GM21423 (cell line): ENCODE measurements at regions not wholly inside any gene's neighbourhood (a gene's known extent, or its start where the extent isn't known, plus 50 kb on each side); places are given as distances from the start of the nearest gene placed in this dataset.

Experiments
- ATAC-seq: cut with Tn5 transposase; IDR thresholded peaks from one replicate; pipeline ENCODE4 v1.9.1; 2021; ENCODE audit warnings: mild to moderate bottlenecking, moderate library complexity; ENCODE audit not compliant: unreplicated experiment

DNA sequence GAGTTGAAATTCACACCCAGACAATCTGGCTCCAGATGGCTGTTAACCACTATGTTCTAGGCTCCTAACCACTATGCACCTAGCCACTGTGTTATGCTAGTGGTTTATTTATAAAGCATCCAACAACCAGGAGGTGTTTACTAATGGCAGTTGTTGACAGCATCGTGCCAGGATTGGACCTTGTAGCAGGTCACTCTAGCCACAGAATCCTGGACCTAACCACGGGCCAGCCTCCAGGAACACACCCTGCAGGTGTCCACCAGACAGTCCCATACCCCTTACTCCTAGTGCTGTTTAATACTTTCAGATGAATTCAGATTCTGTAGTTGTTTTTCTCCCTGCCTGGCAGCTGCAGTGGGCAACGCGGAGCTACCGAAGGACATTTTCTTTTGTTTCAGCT, 109.4 kb upstream of the MYL2 start:
- ATAC-seq: no peak

GRCh38 chr12:111029305-111029704, 108.9 kb upstream of the MYL2 start:
- no peak for ATAC-seq

DNA sequence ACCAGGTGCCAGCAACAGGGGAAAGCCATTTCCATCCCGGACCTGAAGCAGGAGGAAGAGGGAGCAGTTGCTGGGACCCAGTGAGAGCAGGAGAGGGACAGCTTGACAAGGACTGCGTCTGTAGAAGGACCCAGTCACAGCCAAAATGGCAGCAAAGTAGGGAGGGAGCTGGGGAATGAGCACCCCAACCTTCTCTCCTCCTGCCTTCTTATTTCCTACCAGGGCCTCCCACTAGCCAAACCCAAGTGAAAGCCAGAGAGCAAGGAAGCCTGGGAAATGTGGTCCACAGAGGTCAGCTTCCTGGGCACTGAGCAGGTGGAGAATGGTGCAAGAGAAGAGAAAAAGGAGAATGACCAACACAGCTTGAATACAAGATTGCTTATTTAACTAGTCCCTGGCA, 108.5 kb upstream of the MYL2 start:
- no peak for ATAC-seq

DNA sequence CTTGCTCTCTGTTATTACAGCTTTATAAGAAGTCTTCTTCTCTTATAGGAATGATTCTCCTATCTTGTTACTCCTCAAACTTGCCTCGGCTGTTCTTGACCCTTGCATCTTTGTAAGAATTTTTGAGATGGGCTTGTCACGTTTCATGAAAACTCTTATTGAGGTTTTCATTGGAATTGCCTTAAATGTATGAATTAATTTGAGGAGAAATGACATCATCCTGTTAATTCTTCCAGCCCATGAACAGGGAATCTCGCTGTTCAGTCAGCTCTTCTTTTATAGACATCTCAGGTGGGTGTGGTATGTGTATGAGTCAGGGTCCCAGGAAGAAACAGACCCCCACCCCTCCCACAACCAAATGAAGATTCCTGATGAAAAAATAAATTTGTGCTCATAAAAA, 107.1 kb upstream of the MYL2 start:
- ATAC-seq: no peak

GRCh38 chr12:111025792-111026430, 105.5 kb upstream of the MYL2 start:
- ATAC-seq: no peak

DNA sequence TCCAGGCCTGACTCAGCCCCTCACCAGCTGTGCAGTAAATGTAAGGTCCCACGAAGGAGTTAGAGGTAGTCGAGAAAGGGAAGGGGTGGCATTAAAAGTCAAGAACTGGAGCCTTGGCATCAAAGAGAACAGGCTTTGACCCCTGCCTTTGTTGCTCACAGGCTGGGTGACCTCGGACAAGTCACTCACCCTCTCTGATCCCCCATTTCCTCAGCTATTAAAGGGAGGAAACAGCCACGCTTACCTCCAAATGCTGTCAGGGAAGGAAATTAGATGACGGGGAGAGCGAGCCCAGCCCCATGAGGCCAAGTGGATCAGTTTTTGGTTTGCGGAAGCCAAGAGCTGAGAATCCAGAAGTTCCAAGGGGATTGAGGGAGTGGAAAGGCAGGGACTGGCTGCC, 104.9 kb upstream of the MYL2 start:
- ATAC-seq: no peak

DNA sequence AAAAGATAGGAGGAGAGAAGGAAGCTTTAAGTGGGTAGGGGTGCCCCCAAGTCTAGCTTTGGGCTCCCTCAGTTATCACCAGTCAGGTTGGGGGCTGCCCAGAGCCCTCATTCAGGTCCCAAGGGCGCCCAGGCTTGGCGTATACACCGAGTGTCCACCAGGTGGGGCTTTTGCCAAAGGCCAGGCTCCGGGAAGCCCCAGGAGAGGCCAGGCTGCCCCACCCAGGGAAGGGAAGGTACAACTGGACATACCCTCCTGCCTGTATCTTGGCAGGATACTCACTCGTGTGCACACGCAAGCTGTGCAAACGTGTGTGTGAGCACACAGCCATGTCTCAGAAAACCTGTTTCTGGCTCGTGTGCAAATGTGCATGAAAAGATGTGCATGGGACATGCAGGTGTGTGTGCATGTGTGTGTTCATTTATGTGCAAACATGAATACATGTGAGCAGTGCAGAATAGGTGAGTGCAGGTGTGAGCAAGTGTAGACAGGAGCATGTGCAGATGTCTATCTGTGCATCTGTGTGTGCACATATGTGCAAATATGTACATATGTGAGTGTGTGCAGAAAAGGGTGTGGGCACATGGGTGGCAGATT, 103.9 kb upstream of the MYL2 start:
- no peak for ATAC-seq

DNA sequence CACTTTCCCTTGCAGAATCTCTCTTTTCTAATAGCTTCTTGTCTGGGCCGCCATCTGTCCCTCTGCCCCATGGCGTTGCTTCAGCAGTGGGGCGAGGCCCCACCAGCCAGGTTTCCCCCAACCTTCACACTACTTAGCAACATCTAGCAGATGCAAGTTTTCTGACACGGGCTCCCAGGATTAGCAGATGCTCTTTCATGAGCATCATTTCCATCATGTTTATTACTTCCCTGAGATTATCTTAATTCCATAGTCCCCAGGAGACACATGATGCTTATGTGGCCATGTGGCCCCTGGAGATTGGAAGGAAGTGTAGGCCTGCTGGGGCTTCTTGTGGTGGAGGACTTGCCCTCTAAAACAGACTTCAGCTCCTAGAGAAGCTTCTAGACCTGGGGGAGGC, 102.0 kb upstream of the MYL2 start:
- no peak for ATAC-seq

DNA sequence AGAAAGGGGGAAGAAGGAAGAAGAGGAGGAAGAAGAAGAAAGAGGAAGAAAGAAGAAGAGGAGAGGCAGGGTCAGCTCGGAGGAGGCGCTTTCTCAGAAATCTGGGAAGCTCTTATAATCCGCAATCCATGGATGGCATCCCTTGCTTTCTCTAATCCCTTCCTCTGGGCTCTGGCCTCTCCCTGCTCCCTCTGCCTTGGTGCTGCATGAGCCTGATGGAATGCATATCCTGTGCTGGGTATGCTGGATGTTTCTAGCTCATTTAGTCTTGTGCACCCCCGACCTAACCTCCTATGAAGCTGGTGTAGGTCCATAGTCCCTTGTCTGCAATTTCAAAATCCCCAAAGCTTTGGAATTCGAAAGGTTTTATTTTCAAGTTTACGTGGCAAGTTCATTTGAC, 94.2 kb upstream of the MYL2 start:
- no peak for ATAC-seq

DNA sequence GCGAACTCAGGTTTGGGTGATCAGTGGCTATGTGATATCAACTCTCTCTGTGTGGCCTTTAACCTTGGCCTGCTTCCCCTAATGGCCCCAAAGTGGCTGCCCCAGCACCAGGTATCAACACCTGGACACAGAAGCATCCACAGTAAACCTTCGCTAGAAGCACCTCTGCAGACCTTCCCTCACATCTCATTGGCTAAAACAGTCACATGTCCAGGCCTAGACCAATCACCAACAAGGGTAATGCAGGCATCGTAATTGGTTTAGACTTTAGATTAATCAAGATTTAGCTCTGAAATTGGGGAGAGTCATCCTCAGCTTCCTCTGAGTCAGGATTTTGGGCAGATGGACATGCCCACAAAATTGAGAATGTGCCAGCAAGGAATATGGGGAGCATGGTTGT, 92.5 kb upstream of the MYL2 start:
- no peak for ATAC-seq

DNA sequence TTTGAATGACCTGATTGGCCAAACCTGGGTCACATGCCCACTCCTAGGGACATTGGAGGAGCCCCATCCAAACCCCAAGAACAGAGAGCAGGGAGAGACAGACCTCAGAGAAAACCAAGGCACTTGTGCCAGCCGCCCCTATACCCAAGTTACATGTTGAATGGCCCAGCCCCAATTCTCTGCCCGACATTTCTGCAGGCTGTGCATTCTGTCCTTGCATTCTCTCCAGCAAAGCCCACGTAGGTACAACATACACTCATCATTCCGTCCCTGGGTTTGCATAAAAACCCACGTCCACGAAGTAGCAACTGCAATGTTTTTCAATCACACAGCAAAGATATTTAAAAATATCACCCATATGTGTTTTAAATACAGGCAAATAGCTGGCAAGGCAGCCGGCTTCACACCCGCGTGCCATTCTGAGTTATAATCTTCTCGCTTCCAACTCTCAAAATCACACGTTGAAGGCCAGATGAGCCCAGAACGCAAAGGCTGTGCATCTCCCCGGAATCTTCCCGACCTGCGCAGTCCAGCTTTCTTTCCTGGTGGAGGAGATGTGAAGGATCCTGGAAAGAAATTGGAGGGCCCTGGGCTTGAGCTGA, 91.7 kb upstream of the MYL2 start:
- ATAC-seq: no peak

- ATAC-seq: no peak
Observed at GRCh38 chr12:111010916-111011657, 90.7 kb upstream of the MYL2 start.

GRCh38 chr12:111010061-111010460, 89.7 kb upstream of the MYL2 start:
- no peak for ATAC-seq

GRCh38 chr12:111006621-111007020, 86.2 kb upstream of the MYL2 start:
- ATAC-seq: no peak

- no peak for ATAC-seq
Observed at GRCh38 chr12:110998971-110999370, 78.6 kb upstream of the MYL2 start.

- no peak for ATAC-seq
Observed at GRCh38 chr12:110998165-110998564, 77.8 kb upstream of the MYL2 start.

DNA sequence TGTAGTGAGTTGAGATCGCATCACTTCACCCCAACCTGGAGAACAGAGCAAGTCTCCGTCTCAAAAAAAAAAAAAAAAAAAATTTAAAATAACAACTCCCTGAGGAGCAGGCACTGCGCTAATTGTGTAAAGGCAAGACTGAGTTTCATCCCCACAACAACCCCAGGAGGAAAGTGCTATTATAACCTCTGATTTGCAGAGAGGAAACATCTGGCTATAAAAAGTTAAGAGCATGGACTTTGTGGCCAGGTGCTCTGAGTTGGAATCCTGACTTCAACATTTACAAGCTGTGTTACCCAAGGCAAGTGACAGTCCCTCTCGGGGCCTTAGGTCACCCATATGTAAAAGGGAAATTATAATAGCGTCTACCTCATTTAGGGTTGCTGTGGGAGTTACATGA, 76.0 kb upstream of the MYL2 start:
- ATAC-seq: no peak

DNA sequence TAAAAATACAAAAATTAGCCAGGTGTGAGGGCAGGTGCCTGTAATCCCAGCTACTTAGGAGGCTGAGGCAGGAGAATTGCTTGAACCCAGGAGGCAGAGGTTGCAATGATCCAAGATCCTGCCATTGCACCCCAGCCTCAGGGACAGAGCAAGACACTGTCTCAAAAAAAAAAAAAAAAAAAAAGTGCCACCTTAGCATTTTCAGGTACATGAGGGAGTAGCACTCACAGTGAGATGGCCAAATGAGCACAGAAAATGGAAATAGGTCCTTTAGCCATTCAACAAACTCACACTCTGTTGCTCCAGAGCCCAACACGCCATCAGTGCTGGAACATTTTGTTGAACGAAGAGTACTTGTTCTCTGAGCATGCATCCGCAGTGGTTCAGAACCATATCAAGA, 75.2 kb upstream of the MYL2 start:
- no peak for ATAC-seq

DNA sequence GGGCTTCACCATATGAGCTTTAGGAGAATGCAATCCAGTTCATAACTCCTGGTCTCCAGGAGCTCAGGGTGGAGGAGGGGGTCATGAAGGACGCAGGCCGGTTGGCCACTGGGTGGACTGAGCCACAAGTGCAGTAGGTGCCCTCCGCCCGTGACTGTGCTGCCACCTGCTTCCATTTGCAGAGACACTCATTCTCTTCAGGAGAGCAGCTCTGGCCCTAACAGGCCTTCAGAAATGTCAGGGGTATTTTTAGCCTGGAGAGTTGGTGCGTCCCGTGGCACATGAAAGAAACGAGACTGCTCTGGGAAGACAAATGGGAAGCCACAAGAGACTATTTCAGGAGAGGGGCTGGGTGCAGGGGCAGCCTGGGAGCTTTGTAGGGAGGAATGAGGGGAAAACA, 74.6 kb upstream of the MYL2 start:
- ATAC-seq: no peak

DNA sequence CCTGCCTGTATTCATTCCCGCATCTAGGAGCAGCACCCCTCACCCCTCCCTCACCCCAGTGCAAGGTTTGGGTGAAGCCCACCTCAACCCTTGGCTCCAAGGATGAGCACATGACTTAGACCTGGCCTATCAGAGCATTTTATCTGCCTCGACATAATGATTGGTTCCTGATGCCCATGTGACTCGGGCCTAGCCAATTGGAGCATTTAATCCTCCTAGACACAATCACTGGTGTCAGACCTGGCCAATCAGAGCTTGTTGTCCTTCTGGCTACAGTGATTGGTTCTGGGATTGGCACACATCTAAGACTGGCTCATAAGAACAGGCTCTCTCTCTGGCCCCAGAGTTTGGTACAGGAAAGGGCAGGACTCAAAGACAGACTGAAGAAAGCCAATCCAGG, 73.1 kb upstream of the MYL2 start:
- no peak for ATAC-seq

DNA sequence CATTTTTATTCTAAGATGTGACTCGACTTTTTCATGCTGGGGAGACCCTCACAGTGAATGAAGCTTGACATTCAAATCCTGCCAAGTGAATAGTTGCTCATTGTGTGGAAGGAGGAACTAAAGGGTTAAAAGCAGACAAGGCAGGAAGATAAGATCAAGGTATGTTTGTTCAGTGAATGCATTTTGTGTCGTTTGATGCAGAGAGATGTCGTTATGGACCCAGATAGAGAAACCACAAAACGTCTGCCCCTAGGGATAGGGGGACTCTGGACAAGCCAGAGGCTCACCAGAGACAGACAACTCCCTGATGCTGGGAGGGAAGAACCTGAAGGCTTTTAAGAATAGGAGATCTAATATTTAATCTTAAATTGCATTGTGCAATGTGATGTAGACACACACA, 72.5 kb upstream of the MYL2 start:
- no peak for ATAC-seq

GRCh38 chr12:110983811-110984210, 63.4 kb upstream of the MYL2 start:
- no peak for ATAC-seq
